Liver (tissue), 8 donors: ENCODE measurements at regions not wholly inside any gene's neighbourhood (a gene's known extent, or its start where the extent isn't known, plus 50 kb on each side); places are given as distances from the start of the nearest gene placed in this dataset.

Source experiments
- DNase-seq: peaks from one replicate; pipeline ENCODE4 v3.0.0-alpha.2; 2017; ENCODE audit warnings: low spot score
- H3K27ac ChIP-seq, 2 donors: one replicate each; pipeline ENCODE4 v1.7.0; 2013; ENCODE audit warnings: inconsistent platforms in 2 of 2, low read length in 2 of 2, control low read depth in 1 of 2, low read depth in 1 of 2, mild to moderate bottlenecking in 1 of 2
- H3K27me3 ChIP-seq, 4 donors: one replicate each; pipeline versions ENCODE4 v1.6.1 to v1.7.0; 2013; ENCODE audit warnings: low read length in 3 of 4, inconsistent platforms in 1 of 4, mild to moderate bottlenecking in 1 of 4, moderate library complexity in 1 of 4; ENCODE audit not compliant: control insufficient read depth in 4 of 4, insufficient read depth in 4 of 4
- H3K36me3 ChIP-seq, 4 donors: one replicate each; pipeline versions ENCODE4 v1.6.1 to v1.7.0; 2013; ENCODE audit warnings: low read length in 3 of 4, mild to moderate bottlenecking in 3 of 4, low read depth in 1 of 4, moderate library complexity in 1 of 4; ENCODE audit not compliant: control insufficient read depth in 4 of 4, insufficient read depth in 3 of 4
- H3K4me1 ChIP-seq, 4 donors: one replicate each; pipeline versions ENCODE4 v1.6.1 to v1.7.0; 2013; ENCODE audit warnings: low read length in 3 of 4, mild to moderate bottlenecking in 3 of 4, moderate library complexity in 1 of 4; ENCODE audit not compliant: control insufficient read depth in 4 of 4, insufficient read depth in 4 of 4
- H3K4me3 ChIP-seq, 3 donors: one replicate each; pipeline versions ENCODE4 v1.6.1 to v1.7.0; 2013; ENCODE audit warnings: low read length in 3 of 3, control low read depth in 1 of 3, low read depth in 1 of 3, mild to moderate bottlenecking in 1 of 3
- H3K9ac ChIP-seq, 2 donors: one replicate each; pipeline ENCODE4 v1.7.0; 2013; ENCODE audit warnings: low read length in 2 of 2, mild to moderate bottlenecking in 2 of 2, moderate library complexity in 2 of 2, control low read depth in 1 of 2, low read depth in 1 of 2
- H3K9me3 ChIP-seq, 4 donors: one replicate each; pipeline versions ENCODE4 v1.6.1 to v1.7.0; 2013; ENCODE audit warnings: low read length in 3 of 4; ENCODE audit not compliant: control insufficient read depth in 4 of 4
- EGR1 ChIP-seq, 2 donors: IDR thresholded peaks; 2 replicates each; pipeline ENCODE4 v1.6.1; 2016 to 2018; ENCODE audit warnings: antibody characterized with exemption in 2 of 2, low read depth in 2 of 2
- FOXA1 ChIP-seq: IDR thresholded peaks from 2 replicates; pipeline ENCODE4 v1.6.1; 2016; ENCODE audit warnings: antibody characterized with exemption
- FOXA2 ChIP-seq: IDR thresholded peaks from 2 replicates; pipeline ENCODE4 v1.6.1; 2016; ENCODE audit warnings: antibody characterized with exemption
- GABPA ChIP-seq, 2 donors: IDR thresholded peaks in 1 of 2; conservative IDR thresholded peaks in 1 of 2; 2 replicates each; pipeline ENCODE4 v1.6.1; 2016; ENCODE audit warnings: antibody characterized with exemption in 2 of 2, mild to moderate bottlenecking in 1 of 2, moderate library complexity in 1 of 2
- HNF4A ChIP-seq, 2 donors: conservative IDR thresholded peaks; 2 replicates each; pipeline ENCODE4 v1.6.1; 2016; ENCODE audit warnings: antibody characterized with exemption in 2 of 2, mild to moderate bottlenecking in 2 of 2
- HNF4G ChIP-seq: IDR thresholded peaks from 2 replicates; pipeline ENCODE4 v1.6.1; 2016; ENCODE audit warnings: antibody characterized with exemption
- JUND ChIP-seq, 2 donors: IDR thresholded peaks; 2 replicates each; pipeline ENCODE4 v1.6.1; 2016; ENCODE audit warnings: antibody characterized with exemption in 2 of 2
- NR2F2 ChIP-seq: IDR thresholded peaks from 2 replicates; pipeline ENCODE4 v1.6.1; 2016; ENCODE audit warnings: antibody characterized with exemption
- RAD21 ChIP-seq, 2 donors: IDR thresholded peaks; 2 replicates each; pipeline ENCODE4 v1.6.1; 2016; ENCODE audit warnings: antibody characterized with exemption in 2 of 2, mild to moderate bottlenecking in 2 of 2
- REST ChIP-seq: IDR thresholded peaks from 2 replicates; pipeline ENCODE4 v1.6.1; 2016; ENCODE audit warnings: antibody characterized with exemption, mild to moderate bottlenecking
- RXRA ChIP-seq, 2 donors: IDR thresholded peaks; 2 replicates each; pipeline ENCODE4 v1.6.1; 2017 to 2018; ENCODE audit warnings: antibody characterized with exemption in 2 of 2, mild to moderate bottlenecking in 1 of 2
- SP1 ChIP-seq: IDR thresholded peaks from 2 replicates; pipeline ENCODE4 v1.6.1; 2018; ENCODE audit warnings: antibody characterized with exemption, mild to moderate bottlenecking
- TAF1 ChIP-seq: conservative IDR thresholded peaks from 2 replicates; pipeline ENCODE4 v1.6.1; 2016; ENCODE audit warnings: antibody characterized with exemption, mild to moderate bottlenecking
- YY1 ChIP-seq: IDR thresholded peaks from 2 replicates; pipeline ENCODE4 v1.6.1; 2016; ENCODE audit warnings: antibody characterized with exemption, mild to moderate bottlenecking
- WGBS: extraction: QIAGEN DNeasy Blood & Tissue Kit; methylation state at CpG from one replicate; pipeline ENCODE4 v1.1.7; 2013; 5-methylcytosine and 5-hydroxymethylcytosine counted together
- TF ChIP-seq, protein P1 (sequence below): fragments of 150-350 bp; IDR thresholded peaks from 2 replicates; pipeline ENCODE4 v1.5.1; 2017; ENCODE audit warnings: improper control_type of control experiment, low read depth, low read length; ENCODE audit not compliant: missing input control
- TF ChIP-seq, protein P2 (sequence below): IDR thresholded peaks from 2 replicates; pipeline ENCODE4 v1.6.1; 2016; ENCODE audit warnings: antibody characterized with exemption
- TF ChIP-seq, protein P3 (sequence below): IDR thresholded peaks from 2 replicates; pipeline ENCODE4 v1.6.1; 2016; ENCODE audit warnings: antibody characterized with exemption
- TF ChIP-seq, protein P4 (sequence below): IDR thresholded peaks from 2 replicates; pipeline ENCODE4 v1.6.1; 2016; ENCODE audit warnings: antibody characterized with exemption
- donor health status: healthy.
- donor health status: healthy.
- donor health status: healthy.
- donor health status: healthy.
- donor health status: healthy.

DNA sequence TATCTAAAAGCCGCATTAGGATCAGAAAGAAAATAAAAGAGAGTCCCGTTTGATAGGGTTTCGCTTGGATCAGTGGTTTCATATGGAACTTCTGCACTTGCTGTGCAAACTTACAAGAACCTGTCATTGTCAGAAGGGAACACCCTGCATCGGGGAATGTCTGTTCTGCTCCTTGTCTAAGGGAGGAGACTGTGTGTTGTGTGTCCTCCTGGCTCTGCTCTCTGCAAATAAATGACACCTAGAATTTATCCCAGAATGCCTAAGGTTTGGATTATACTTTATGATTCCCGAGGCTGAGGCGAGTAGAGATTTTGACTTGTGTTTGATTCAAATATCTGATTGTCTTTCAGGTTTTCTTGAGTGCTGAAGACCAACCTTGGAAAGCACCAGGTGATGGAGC lies 785.1 kb downstream of the GALR1 start:
- no peak for DNase-seq
- no peak overlapping the region for H3K9ac ChIP-seq
- no peaks in the 10 kb centered on the region for H3K4me1 ChIP-seq
- no peaks in the 10 kb centered on the region for H3K27me3 ChIP-seq
- no peaks in the 10 kb centered on the region for H3K36me3 ChIP-seq
- TF ChIP-seq, protein P1, sequence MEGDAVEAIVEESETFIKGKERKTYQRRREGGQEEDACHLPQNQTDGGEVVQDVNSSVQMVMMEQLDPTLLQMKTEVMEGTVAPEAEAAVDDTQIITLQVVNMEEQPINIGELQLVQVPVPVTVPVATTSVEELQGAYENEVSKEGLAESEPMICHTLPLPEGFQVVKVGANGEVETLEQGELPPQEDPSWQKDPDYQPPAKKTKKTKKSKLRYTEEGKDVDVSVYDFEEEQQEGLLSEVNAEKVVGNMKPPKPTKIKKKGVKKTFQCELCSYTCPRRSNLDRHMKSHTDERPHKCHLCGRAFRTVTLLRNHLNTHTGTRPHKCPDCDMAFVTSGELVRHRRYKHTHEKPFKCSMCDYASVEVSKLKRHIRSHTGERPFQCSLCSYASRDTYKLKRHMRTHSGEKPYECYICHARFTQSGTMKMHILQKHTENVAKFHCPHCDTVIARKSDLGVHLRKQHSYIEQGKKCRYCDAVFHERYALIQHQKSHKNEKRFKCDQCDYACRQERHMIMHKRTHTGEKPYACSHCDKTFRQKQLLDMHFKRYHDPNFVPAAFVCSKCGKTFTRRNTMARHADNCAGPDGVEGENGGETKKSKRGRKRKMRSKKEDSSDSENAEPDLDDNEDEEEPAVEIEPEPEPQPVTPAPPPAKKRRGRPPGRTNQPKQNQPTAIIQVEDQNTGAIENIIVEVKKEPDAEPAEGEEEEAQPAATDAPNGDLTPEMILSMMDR = no peak
- TF ChIP-seq FOXA2 (no peak), JUND (IDR thresholded peaks at IDR 0.05) (no peak), REST (no peak), NR2F2 (no peak), YY1 (no peak), SP1 (no peak), GABPA (IDR thresholded peaks at IDR 0.05 in 1 of 2, conservative IDR thresholded peaks at IDR 0.05 in 1 of 2) (no peak), RXRA (IDR thresholded peaks at IDR 0.05) (no peak), TAF1 (no peak), HNF4A (conservative IDR thresholded peaks at IDR 0.05) (no peak), RAD21 (IDR thresholded peaks at IDR 0.05) (no peak), FOXA1 (no peak), EGR1 (IDR thresholded peaks at IDR 0.05; ENCODE audit: low read depth in 2 of 2) (no peak)
- TF ChIP-seq, protein P2, sequence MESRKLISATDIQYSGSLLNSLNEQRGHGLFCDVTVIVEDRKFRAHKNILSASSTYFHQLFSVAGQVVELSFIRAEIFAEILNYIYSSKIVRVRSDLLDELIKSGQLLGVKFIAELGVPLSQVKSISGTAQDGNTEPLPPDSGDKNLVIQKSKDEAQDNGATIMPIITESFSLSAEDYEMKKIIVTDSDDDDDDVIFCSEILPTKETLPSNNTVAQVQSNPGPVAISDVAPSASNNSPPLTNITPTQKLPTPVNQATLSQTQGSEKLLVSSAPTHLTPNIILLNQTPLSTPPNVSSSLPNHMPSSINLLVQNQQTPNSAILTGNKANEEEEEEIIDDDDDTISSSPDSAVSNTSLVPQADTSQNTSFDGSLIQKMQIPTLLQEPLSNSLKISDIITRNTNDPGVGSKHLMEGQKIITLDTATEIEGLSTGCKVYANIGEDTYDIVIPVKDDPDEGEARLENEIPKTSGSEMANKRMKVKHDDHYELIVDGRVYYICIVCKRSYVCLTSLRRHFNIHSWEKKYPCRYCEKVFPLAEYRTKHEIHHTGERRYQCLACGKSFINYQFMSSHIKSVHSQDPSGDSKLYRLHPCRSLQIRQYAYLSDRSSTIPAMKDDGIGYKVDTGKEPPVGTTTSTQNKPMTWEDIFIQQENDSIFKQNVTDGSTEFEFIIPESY = no peak
- TF ChIP-seq, protein P3, sequence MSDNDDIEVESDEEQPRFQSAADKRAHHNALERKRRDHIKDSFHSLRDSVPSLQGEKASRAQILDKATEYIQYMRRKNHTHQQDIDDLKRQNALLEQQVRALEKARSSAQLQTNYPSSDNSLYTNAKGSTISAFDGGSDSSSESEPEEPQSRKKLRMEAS = no peak
- TF ChIP-seq, protein P4, sequence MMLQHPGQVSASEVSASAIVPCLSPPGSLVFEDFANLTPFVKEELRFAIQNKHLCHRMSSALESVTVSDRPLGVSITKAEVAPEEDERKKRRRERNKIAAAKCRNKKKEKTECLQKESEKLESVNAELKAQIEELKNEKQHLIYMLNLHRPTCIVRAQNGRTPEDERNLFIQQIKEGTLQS = no peak
- no peak overlapping the region for H3K27ac ChIP-seq
- H3K4me3 ChIP-seq = no peak overlapping the region
- WGBS = 79% methylated on average over 6 of the region's 6 CpGs
- peaks cover 0 to 4% (median 0%) of the 10 kb centered on the region in 4 donors for H3K9me3 ChIP-seq

- 61% methylated on average over 1 of the region's 1 CpG for WGBS
- H3K4me1 ChIP-seq = no peaks in the 10 kb centered on the region
- no peak overlapping the region for H3K4me3 ChIP-seq
- no peaks in the 10 kb centered on the region for H3K36me3 ChIP-seq
- H3K27ac ChIP-seq = no peak overlapping the region
- TF ChIP-seq, protein P4 = no peak
- no peak for TF ChIP-seq SP1
- TF ChIP-seq, protein P3 = no peak
- no peak for TF ChIP-seq JUND (IDR thresholded peaks at IDR 0.05)
- TF ChIP-seq, protein P2 = no peak
- TF ChIP-seq EGR1 (IDR thresholded peaks at IDR 0.05; ENCODE audit: low read depth in 2 of 2) = no peak
- TF ChIP-seq HNF4G = no peak
- TF ChIP-seq FOXA1 = no peak
- H3K9me3 ChIP-seq = peaks cover 0 to 22% (median 8%) of the 10 kb centered on the region in 4 donors
- no peak overlapping the region for H3K9ac ChIP-seq
- DNase-seq = no peak
- no peaks in the 10 kb centered on the region for H3K27me3 ChIP-seq
These were observed 791.6 kb downstream of the GALR1 start for GRCh38 chr18:78041218-78041617.
